ENCODE measurements at regions not wholly inside any gene's neighbourhood (a gene's known extent, or its start where the extent isn't known, plus 50 kb on each side); places are given as distances from the start of the nearest gene placed in this dataset.

GRCh38 chr20:24742436-24742835 lies 206.6 kb upstream of the CST7 start:
- Histone ChIP-seq H3K36me3 (no peaks in the 10 kb centered on the region), H3K4me3 (no peak overlapping the region), H3K27me3 (no peaks in the 10 kb centered on the region), H3K4me1 (peaks cover 0 to 8% (median 6%) of the 10 kb centered on the region in 4 donors), H3K27ac (no peak overlapping the region), H3K9me3 (no peaks in the 10 kb centered on the region)
- intact Hi-C loops (cut with DNase I; ENCODE audit: low total_unique reads) = no loop called here
- in situ Hi-C loops (cut with MboI; ENCODE audit: low pct_ligation_motif_present in 1 of 4, low pct_unique_long_range_greater_than_20kb in 1 of 4, low sequenced_read_pairs in 3 of 4) = no loop called here
- TF ChIP-seq POLR2AphosphoS5 (IDR thresholded peaks at IDR 0.05) = no peak
- 75 to 83% methylated on average over 5 to 7 of the region's 7 CpGs for WGBS, 2 donors (ENCODE audit: low coverage in 1 of 2)
- DNase-seq = no peak

GRCh38 chr20:24742989-24743388 lies 206.1 kb upstream of the CST7 start:
- DNase-seq = no peak
- H3K4me3 ChIP-seq = no peak overlapping the region
- TF ChIP-seq CTCF (IDR thresholded peaks at IDR 0.05) (no peak), POLR2A (IDR thresholded peaks at IDR 0.05) (no peak), EP300 (IDR thresholded peaks at IDR 0.05; ENCODE audit: low read depth) (no peak), POLR2AphosphoS5 (IDR thresholded peaks at IDR 0.05) (no peak)
- H3K27ac ChIP-seq = no peak overlapping the region
- WGBS, 2 donors (ENCODE audit: low coverage in 1 of 2) = 90 to 92% methylated on average over 4 to 5 of the region's 5 CpGs
- H3K9me3 ChIP-seq = no peaks in the 10 kb centered on the region
- peaks cover 0 to 8% (median 6%) of the 10 kb centered on the region in 4 donors for H3K4me1 ChIP-seq
- no peaks in the 10 kb centered on the region for H3K27me3 ChIP-seq
- in situ Hi-C loops (cut with MboI; ENCODE audit: low pct_ligation_motif_present in 1 of 4, low pct_unique_long_range_greater_than_20kb in 1 of 4, low sequenced_read_pairs in 3 of 4) (no loop called here), intact Hi-C loops (cut with DNase I; ENCODE audit: low total_unique reads) (no loop called here)
- no peaks in the 10 kb centered on the region for H3K36me3 ChIP-seq

DNA sequence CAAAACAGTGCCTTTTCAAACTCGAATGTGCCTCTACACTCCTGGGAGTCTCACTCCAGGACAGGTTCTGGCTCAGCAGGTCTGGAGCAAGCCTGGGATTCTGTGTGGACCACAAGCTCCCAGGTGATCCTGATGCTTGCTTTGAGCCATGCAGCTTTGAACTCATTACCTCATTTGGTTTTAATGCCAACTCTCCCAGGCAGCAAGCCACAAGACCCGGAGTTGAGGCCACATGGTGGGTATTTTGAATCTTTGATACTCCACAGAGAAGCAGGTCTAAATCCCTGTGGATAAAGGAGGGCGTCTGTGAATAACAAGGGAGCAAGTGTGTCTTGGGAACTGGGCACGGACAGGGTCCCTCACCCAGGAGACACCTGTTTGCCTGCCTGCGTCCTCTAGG lies 205.4 kb upstream of the CST7 start:
- WGBS, 2 donors (ENCODE audit: low coverage in 1 of 2) = 57 to 69% methylated on average over 1 to 5 of the region's 5 CpGs
- peaks cover 0 to 8% (median 6%) of the 10 kb centered on the region in 4 donors for H3K4me1 ChIP-seq
- intact Hi-C loops (cut with DNase I; ENCODE audit: low total_unique reads) (no loop called here), in situ Hi-C loops (cut with MboI; ENCODE audit: low pct_ligation_motif_present in 1 of 4, low pct_unique_long_range_greater_than_20kb in 1 of 4, low sequenced_read_pairs in 3 of 4) (no loop called here)
- H3K4me3 ChIP-seq = no peak overlapping the region
- no peak for DNase-seq
- H3K9me3 ChIP-seq = no peaks in the 10 kb centered on the region
- no peaks in the 10 kb centered on the region for H3K36me3 ChIP-seq
- no peak for TF ChIP-seq CTCF (IDR thresholded peaks at IDR 0.05)
- no peak for TF ChIP-seq POLR2AphosphoS5 (IDR thresholded peaks at IDR 0.05)
- TF ChIP-seq POLR2A (IDR thresholded peaks at IDR 0.05) = no peak
- TF ChIP-seq EP300 (IDR thresholded peaks at IDR 0.05; ENCODE audit: low read depth) = no peak
- H3K27ac ChIP-seq = no peak overlapping the region
- no peaks in the 10 kb centered on the region for H3K27me3 ChIP-seq

- WGBS, 2 donors (ENCODE audit: low coverage in 1 of 2) = 84% methylated on average over 3 of the region's 3 CpGs; no CpG with 5 or more reads in 1 of the 2 donors
- in situ Hi-C loops (cut with MboI; ENCODE audit: low pct_ligation_motif_present in 1 of 4, low pct_unique_long_range_greater_than_20kb in 1 of 4, low sequenced_read_pairs in 3 of 4) = no loop called here
These were observed 204.3 kb upstream of the CST7 start for GRCh38 chr20:24744747-24745146.

More at GRCh38 chr20:24744747-24745146, 204.3 kb upstream of the CST7 start:
- no peak for DNase-seq
- H3K36me3 ChIP-seq = no peaks in the 10 kb centered on the region
- intact Hi-C loops (cut with DNase I; ENCODE audit: low total_unique reads) = no loop called here
- H3K9me3 ChIP-seq = no peaks in the 10 kb centered on the region
- no peak overlapping the region for H3K4me3 ChIP-seq
- TF ChIP-seq POLR2AphosphoS5 (IDR thresholded peaks at IDR 0.05) = no peak
- no peak for TF ChIP-seq EP300 (IDR thresholded peaks at IDR 0.05; ENCODE audit: low read depth)
- no peak for TF ChIP-seq CTCF (IDR thresholded peaks at IDR 0.05)
- TF ChIP-seq POLR2A (IDR thresholded peaks at IDR 0.05) = no peak
- no peak overlapping the region for H3K27ac ChIP-seq
- H3K27me3 ChIP-seq = no peaks in the 10 kb centered on the region
- H3K4me1 ChIP-seq = peaks cover 0 to 8% (median 4%) of the 10 kb centered on the region in 4 donors

Measured in transverse colon (tissue), 4 donors.